ENCODE measurements at regions not wholly inside any gene's neighbourhood (a gene's known extent, or its start where the extent isn't known, plus 50 kb on each side); places are given as distances from the start of the nearest gene placed in this dataset.

DNA sequence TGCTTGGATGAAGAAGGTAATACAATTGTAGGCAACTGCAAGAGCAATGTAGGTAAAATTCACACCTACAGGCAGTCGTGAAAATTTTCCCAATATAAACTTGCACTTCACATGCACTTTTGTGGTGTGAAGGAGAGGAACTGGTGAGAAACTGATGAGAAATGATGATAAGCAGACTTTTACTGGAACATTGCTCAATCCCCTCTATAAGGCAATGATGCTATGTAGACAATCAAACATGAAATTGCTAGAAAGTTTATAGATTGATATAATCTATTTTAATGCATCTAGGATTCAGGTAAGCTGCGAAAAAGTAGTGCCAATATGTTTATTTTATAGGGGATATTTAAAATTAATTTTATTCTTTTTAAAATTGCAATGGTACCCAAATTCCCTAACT, 802.2 kb downstream of the KCNT2 start:
- no peak for DNase-seq

- no peak for DNase-seq
Measured at GRCh38 chr1:195804547-195804946, 803.7 kb downstream of the KCNT2 start.

- no peak for DNase-seq
Measured at GRCh38 chr1:195799016-195799415, 809.2 kb downstream of the KCNT2 start.

GRCh38 chr1:195794225-195794624, 814.0 kb downstream of the KCNT2 start:
- DNase-seq: no peak

DNA sequence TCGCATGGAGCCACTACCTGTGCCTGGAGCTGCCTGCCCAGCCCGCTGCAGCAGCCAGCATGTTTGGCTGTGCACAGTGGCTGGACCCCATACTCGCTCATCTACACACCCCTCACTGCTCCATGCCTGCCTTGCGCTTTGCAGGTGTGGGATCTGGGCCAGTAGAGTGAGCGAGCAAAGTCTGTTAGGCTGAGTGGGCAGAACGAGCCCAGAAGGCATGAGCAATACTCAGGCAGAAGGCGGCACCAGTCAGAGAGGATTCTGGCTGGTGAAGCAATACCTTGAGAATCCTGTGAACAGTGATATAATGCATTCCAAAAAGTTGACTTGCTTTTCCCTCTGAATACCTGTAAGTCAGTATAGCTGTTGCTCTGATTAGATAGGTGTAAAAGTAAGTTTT, 816.4 kb downstream of the KCNT2 start:
- no peak for DNase-seq

DNA sequence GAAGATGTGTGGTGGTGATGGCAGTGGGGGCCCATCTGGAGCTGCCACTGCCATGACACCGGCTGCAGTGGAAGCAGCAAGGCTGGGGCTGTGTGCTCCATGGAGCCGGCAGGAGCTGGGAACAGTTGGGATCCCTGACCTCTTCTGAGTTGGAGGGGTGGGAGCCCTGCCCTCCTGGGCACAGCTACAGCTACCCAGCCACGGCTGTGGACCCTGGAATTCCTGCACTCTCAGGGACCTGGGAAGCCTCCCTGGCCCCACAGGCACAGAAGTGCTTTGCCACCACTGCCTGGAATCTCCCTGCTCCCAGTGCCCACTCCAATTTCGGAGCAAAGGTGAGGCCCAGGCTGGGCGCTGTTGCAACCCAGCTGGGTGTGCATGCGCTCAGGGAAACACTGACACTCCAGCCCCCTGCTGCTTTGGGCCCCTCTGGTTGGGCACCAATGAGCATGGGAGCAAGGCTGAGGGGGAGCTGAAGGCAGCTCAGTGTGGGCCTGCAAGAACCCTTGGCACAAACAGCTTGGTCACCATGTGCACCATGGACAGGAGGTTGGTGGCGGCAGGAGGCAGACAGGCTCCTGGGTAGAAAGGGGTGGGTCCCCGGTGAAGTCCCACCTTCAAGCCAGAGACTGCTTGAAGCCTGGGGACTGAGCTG, 817.6 kb downstream of the KCNT2 start:
- no peak for DNase-seq

- no peak for DNase-seq
Measured at GRCh38 chr1:195789321-195789720, 818.9 kb downstream of the KCNT2 start.

GRCh38 chr1:195788721-195789120, 819.5 kb downstream of the KCNT2 start:
- no peak for DNase-seq

DNA sequence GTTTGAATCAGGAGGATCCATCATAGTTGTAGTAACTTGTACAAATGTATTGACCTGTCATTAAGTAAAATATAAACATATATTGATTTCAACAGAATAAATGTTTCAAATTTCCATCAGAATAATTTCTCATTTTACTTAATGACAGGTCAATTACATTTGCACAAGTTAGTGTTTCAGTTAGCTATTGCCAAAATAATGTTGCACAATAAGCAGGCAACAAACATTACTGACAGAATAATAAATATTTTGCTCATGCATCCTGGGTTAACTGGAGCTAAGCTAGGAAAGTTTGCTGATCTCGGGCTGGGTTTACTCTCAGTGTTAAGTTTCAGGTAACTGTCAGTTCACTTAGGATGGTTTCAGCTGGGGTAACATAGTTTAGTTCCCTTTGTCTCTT, 822.4 kb downstream of the KCNT2 start:
- no peak for DNase-seq

DNA sequence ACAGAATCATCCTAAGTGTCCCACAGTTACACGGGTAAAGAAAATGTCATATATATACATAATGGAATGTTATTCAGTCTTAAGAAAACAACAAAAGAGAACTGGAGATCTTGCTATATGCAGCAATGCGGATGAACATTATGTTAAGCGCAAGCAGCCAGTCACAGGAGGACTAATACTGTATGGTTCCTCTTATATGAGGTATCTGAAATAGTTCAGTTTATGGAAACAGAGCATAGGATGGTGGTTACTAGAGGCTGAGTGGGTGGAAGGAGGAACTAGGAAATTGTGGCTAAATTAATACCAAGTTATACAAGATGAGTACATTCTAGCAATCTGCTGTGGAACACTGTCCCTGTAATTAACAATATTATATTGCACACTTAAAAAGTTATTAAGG, 834.3 kb downstream of the KCNT2 start:
- DNase-seq: no peak

GRCh38 chr1:195769461-195769860, 838.8 kb downstream of the KCNT2 start:
- no peak for DNase-seq

DNA sequence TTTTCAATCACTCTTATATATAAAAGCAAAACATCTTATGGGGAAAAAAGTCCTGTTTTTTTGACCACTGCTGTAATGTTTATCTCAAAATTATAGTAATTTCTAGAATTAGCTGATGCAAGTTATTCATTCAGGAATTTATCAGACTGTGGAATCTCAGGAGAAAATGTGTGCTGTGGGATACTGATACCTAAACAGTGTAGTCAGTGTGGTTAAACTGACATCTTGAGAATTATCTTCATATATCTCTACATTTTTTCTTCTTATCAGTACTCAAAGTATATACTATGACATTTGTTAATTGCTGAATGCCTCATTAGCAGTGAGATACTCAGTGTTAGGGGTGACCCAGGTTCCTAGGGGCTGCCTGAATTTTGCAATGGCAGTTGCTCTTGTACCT, 839.3 kb downstream of the KCNT2 start:
- no peak for DNase-seq

- DNase-seq: no peak
Measured at GRCh38 chr1:195768377-195768776, 839.9 kb downstream of the KCNT2 start.

GRCh38 chr1:195766709-195767108, 841.5 kb downstream of the KCNT2 start:
- DNase-seq: no peak

- no peak for DNase-seq
Measured at GRCh38 chr1:195765099-195765498, 843.1 kb downstream of the KCNT2 start.

GRCh38 chr1:195763907-195764374, 844.3 kb downstream of the KCNT2 start:
- DNase-seq: no peak

DNA sequence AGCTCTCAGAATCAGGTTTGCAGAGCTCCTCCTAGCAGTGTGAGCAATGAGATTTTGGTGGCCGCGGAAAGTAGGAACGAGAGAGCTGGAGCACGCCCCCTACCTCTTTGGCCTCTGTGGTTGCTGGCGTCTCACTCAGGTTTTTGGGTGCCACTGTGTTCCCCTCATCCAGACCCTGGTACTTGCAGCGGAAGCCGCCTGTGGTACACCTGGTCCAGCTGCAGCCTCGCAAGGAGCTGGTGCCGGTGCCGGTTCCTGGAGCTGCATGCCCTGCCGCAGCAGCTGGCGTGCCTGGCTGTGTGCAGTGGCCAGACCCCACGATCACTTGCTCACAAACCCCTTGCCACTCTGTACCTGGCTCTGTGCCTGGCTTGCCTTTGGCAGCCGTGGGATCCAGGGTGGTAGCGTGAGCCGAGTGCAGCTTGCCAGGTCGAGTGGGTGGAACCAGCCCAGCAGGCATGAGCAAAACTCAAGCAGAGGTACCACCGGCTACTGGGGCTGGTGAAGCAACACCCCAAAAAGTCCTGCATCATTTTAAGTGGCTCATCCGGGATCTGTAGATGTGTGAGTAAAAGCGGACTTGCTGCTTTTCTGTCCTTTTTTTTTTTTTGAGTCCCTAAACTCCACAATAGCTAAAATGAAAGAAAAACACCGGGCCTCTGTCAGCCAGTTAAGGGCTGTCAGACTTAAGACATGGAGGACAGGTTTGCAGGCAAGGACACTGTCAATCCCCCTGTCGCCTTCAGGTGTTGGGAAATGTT, 844.9 kb downstream of the KCNT2 start:
- no peak for DNase-seq

DNA sequence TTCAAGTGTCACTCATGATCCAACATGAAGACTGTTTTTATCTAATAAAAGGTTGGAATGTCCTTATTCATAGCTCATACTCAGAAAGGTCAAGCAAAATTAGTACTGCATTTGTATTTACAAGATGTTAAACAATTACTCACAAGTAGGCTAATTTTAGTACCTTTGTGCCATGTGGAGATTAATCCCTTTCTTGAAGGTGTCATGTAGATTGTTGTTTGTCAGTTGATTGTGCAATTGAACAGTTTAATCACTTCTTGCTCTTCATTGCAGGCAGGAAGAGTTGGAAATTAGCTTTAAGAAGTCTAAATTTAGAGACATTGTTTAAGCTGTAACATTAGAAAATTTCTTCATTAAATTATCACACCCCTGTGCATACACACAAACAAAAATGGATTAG, 847.1 kb downstream of the KCNT2 start:
- no peak for DNase-seq

DNA sequence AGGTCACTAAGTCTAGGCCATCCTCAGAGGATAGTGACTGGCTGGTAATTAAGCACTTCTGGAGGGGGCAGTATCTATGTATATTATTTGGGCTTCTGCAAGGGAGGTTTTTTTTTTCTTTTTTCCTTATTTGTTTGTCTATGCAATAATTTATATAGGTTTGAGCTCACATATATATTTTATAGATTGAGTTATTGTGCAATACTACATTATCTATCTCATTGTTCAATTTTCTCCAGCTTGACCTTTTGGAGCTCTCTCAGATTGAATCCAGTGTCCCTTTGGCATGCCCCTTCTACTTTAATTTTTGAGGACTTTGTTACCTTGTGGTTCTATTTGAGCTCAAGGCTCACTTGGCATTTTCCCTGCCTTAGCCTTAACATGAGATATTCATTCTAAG, 852.1 kb downstream of the KCNT2 start:
- DNase-seq: no peak

GRCh38 chr1:195754874-195755273, 853.4 kb downstream of the KCNT2 start:
- DNase-seq: no peak

GRCh38 chr1:195754303-195754702, 853.9 kb downstream of the KCNT2 start:
- no peak for DNase-seq

DNA sequence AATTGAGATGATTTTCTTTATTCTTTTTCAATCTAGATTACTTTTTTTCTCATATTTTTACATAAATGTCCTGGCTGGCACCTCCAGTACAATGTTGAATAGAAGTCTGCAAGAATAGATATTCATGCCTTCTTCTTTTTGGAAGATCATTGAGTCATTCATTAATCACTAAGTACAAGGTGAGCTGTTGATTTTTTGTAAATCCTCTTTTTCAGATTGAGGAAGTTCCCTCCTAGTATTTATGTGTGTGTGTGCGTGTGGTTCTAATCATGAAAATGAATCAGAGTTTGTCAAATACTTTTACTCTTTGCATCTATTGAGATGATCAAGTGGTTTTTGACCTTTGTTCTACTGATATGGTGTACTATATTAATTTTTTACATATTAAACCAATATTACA, 859.3 kb downstream of the KCNT2 start:
- DNase-seq: no peak

DNA sequence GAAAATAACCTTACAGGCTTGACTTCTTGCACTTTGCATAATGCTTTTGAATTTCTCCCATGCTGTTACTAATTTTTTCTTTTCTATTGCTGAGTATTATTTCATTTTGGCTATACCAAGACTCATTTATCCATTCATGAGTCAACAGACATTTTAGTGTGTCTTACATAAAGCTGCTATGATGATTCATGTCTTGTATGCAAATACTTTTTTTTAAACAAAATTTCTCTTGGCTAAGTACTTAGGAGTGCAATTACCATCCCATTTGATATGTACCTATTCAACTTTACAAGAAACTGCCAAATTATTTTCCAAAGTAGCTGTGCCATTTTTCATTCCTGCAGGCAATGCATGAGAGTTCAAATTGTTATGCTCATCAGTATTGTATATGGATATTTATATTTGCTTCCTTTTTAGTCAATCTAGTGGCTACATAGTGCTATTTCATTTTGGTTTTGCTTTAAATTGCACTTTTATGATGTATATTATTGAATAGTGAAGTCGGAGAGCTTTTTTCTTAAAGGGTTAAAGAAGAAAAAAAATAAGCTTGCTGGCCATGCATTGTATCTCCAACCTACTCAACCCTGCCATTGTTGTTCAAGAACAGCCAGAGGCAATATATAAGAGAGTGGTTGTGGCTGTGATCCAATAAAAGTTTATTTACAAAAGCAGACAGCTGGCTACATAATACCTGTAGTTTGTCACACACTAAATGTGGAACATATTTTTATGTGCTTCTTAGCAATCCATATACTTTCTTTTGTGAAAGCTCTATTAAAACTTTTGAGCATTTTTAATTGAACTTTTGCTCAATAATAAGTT, 862.8 kb downstream of the KCNT2 start:
- DNase-seq: no peak

DNA sequence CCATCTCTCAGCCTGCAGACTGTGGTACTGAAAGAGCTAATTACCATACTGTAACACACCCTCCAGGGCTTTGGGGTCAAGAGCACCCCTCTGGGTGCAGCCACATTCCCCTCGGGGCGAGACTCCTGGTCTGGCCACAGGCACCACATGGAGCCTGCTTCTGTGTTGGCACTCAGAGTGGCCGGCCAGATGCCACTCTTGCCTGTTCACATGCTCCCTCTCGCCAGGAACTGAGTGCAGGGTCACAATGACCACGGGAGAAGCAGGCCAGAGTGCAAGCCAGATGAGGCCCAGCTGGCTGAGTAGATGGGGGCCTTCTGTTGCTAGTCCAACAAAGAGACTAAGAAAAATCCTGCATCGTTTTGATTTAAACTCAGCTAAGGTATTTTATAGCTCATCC, 864.0 kb downstream of the KCNT2 start:
- DNase-seq: no peak

Data from stimulated activated CD4-positive, alpha-beta T cell treated with anti-CD3 and anti-CD28 coated beads, Interleukin-4, amount 100 ng/mL, for 24 hours (primary cell).